GM12878 (cell line): ENCODE measurements at regions not wholly inside any gene's neighbourhood (a gene's known extent, or its start where the extent isn't known, plus 50 kb on each side); places are given as distances from the start of the nearest gene placed in this dataset.

Experiments
- ATAC-seq: fragments of 200-7000 bp; cut with Tn5 transposase; 3 replicates; pipeline ENCODE4 v1.9.1; 2020; ENCODE audit warnings: mild to moderate bottlenecking, moderate library complexity
- BruUV-seq: library from RNA; stranded (reverse); fragments of 400-500 nt; replicated peaks from 2 replicates; lab custom pipeline; 2021; lab: Mats Ljungman, UMichigan
- CTCF ChIA-PET: fragments of 300-600 bp; sonication (Branson Sonifier 250); formaldehyde crosslinking; extraction: SDS; loops from one replicate; lab custom pipeline; 2021; ENCODE audit warnings: inconsistent platforms; lab: Yijun Ruan, JAX
- POLR2A ChIA-PET: fragments of 350-600 bp; formaldehyde crosslinking; extraction: SDS; loops from one replicate; lab custom pipeline; 2021; ENCODE audit warnings: inconsistent platforms; lab: Charles Lee
- RAD21 ChIA-PET: fragments of 300-600 bp; sonication (Branson Sonifier 250); formaldehyde crosslinking; loops from one replicate; lab custom pipeline; 2023; ENCODE audit warnings: antibody characterized with exemption; ENCODE audit not compliant: unreplicated experiment; lab: Charles Lee
- SMC1A ChIA-PET: fragments of 300-600 bp; sonication (Branson Sonifier 250); formaldehyde crosslinking; loops from one replicate; lab custom pipeline; 2023; ENCODE audit not compliant: unreplicated experiment, uncharacterized antibody; lab: Charles Lee
- DNase-seq: peaks from one replicate; pipeline ENCODE4 v3.0.0-alpha.2; 2011; ENCODE audit warnings: low read depth, low spot score
- FAIRE-seq: peaks from 3 replicates; lab custom pipeline; 2011; peaks lifted over from hg19 to GRCh38; lab: Jason Lieb, UNC
- H2AFZ ChIP-seq: 2 replicates; pipeline ENCODE4 v1.6.0; 2011; ENCODE audit warnings: low read depth, low read length, control low read depth; ENCODE audit not compliant: control insufficient read depth
- H3K27ac ChIP-seq: 2 replicates; pipeline ENCODE4 v1.5.1; 2011; ENCODE audit warnings: control low read depth; ENCODE audit not compliant: control insufficient read depth, insufficient read depth
- H3K27me3 ChIP-seq, 2 experiments: replicated peaks in 1 of 2; 2 replicates each; pipeline versions ENCODE4 v1.6.0 to v1.6.1; 2011; ENCODE audit warnings: low read length in 1 of 2; ENCODE audit not compliant: control insufficient read depth in 2 of 2, insufficient read depth in 2 of 2
- H3K36me3 ChIP-seq, 2 experiments: 2 replicates each; pipeline ENCODE4 v1.5.1; 2011; ENCODE audit warnings: low read length in 1 of 2; ENCODE audit not compliant: control insufficient read depth in 2 of 2, insufficient read depth in 2 of 2
- H3K4me1 ChIP-seq: 2 replicates; pipeline ENCODE4 v1.6.1; 2011; ENCODE audit warnings: mild to moderate bottlenecking, low read length, moderate library complexity, mixed read lengths; ENCODE audit not compliant: control insufficient read depth, insufficient read depth
- H3K4me2 ChIP-seq: 2 replicates; pipeline ENCODE4 v1.6.0; 2011; ENCODE audit warnings: control low read depth; ENCODE audit not compliant: control insufficient read depth, insufficient read depth
- H3K4me3 ChIP-seq: fragments of 200-600 bp; sonication (generic); 2 replicates; pipeline ENCODE4 v1.5.1; 2016
- H3K79me2 ChIP-seq: 2 replicates; pipeline ENCODE4 v1.6.0; 2011; ENCODE audit warnings: low read length; ENCODE audit not compliant: control insufficient read depth, insufficient read depth
- H3K9ac ChIP-seq: 2 replicates; pipeline ENCODE4 v1.8.0; 2011; ENCODE audit warnings: low read length, control low read depth, mixed read lengths; ENCODE audit not compliant: control insufficient read depth, insufficient read depth
- H3K9me3 ChIP-seq: replicated peaks from 3 replicates; pipeline ENCODE4 v1.5.1; 2011; ENCODE audit warnings: mild to moderate bottlenecking, low read length; ENCODE audit not compliant: control insufficient read depth, insufficient read depth
- H4K20me1 ChIP-seq: 2 replicates; pipeline ENCODE4 v1.6.0; 2011; ENCODE audit not compliant: control insufficient read depth, insufficient read depth
- CHD2 ChIP-seq: IDR thresholded peaks from 2 replicates; pipeline ENCODE4 v1.6.1; 2011; ENCODE audit warnings: low read depth, low read length, improper control_type of control experiment, borderline replicate concordance
- ETV6 ChIP-seq, 2 experiments: fragments of 450-650 bp in 1 of 2; IDR thresholded peaks in 1 of 2; conservative IDR thresholded peaks in 1 of 2; 2 replicates each; pipeline ENCODE4 v1.6.1; 2014; ENCODE audit warnings: antibody characterized with exemption in 1 of 2, borderline replicate concordance in 1 of 2, low read depth in 1 of 2, mild to moderate bottlenecking in 1 of 2, moderate library complexity in 1 of 2
- IRF4 ChIP-seq: IDR thresholded peaks from 2 replicates; pipeline ENCODE4 v1.6.1; 2011; ENCODE audit warnings: low read depth, low read length
- JUNB ChIP-seq: IDR thresholded peaks from 2 replicates; pipeline ENCODE4 v1.6.1; 2016; ENCODE audit warnings: antibody characterized with exemption, mild to moderate bottlenecking
- MTA2 ChIP-seq: fragments of 450-650 bp; IDR thresholded peaks from 2 replicates; pipeline ENCODE4 v1.6.1; 2016; ENCODE audit warnings: low read depth, mild to moderate bottlenecking, moderate library complexity
- RFX5 ChIP-seq: IDR thresholded peaks from 2 replicates; pipeline ENCODE4 v1.6.1; 2011; ENCODE audit warnings: low read depth, low read length, improper control_type of control experiment
- SIN3A ChIP-seq: IDR thresholded peaks from 2 replicates; pipeline ENCODE4 v1.6.1; 2012; ENCODE audit warnings: low read depth, low read length, improper control_type of control experiment
- SMARCA5 ChIP-seq: fragments of 450-650 bp; IDR thresholded peaks from 2 replicates; pipeline ENCODE4 v1.6.1; 2017; ENCODE audit warnings: mild to moderate bottlenecking
- TCF7 ChIP-seq: IDR thresholded peaks from 2 replicates; pipeline ENCODE4 v1.6.1; 2014; ENCODE audit warnings: antibody characterized with exemption, borderline replicate concordance
- WGBS: methylation state at CpG from one replicate; pipeline ENCODE4 v1.1.6; 2016; ENCODE audit warnings: low lambda C conversion rate; ENCODE audit not compliant: insufficient replicate concordance, insufficient coverage; ENCODE audit errors: missing lambda C conversion rate; 5-methylcytosine and 5-hydroxymethylcytosine counted together
- in situ Hi-C: fragments of 300-500 bp; cut with MboI; formaldehyde crosslinking; loops from 9 replicates; pipeline ENCODE4 v1.14.3; 2018; ENCODE audit warnings: mixed read lengths
- intact Hi-C: fragments of 100-400 bp; cut with micrococcal nuclease; formaldehyde crosslinking; loops from one replicate; pipeline ENCODE4 v1.14.2; 2022; ENCODE audit not compliant: unreplicated experiment
- TF ChIP-seq, protein P1 (sequence below): IDR thresholded peaks from 2 replicates; pipeline ENCODE4 v1.6.1; 2011; ENCODE audit warnings: borderline replicate concordance, low read depth, mild to moderate bottlenecking, moderate library complexity, low read length; ENCODE audit not compliant: insufficient read depth, poor library complexity, severe bottlenecking

DNA sequence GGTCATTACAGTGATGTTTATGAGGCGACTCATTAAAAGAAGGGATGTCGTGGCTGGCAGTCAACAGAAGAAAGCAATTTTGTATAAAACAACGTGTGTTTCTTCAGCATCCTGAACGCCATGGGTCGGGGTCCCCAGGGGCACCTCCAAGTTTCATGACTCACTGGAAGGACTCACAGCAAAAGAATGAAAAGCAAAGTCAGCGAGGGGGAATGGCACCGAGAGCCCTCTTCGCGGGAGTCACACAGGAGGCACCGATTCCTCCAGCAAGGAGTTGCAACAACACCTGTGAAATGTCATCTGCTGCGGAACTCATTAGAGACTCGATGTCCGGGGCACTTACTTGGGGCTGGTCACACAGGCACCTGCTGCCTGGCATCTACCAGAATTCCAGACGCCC is 130.7 kb upstream of the PEG3 start (continued):
- no peak for TF ChIP-seq ETV6 (conservative IDR thresholded peaks at IDR 0.05 in 1 of 2, IDR thresholded peaks at IDR 0.05 in 1 of 2; ENCODE audit: borderline replicate concordance in 1 of 2, low read depth in 1 of 2)
- no peak for TF ChIP-seq SMARCA5
- no peak for TF ChIP-seq CHD2
- no peak for TF ChIP-seq RFX5
- no peak for TF ChIP-seq SIN3A
- TF ChIP-seq TCF7: no peak

DNA sequence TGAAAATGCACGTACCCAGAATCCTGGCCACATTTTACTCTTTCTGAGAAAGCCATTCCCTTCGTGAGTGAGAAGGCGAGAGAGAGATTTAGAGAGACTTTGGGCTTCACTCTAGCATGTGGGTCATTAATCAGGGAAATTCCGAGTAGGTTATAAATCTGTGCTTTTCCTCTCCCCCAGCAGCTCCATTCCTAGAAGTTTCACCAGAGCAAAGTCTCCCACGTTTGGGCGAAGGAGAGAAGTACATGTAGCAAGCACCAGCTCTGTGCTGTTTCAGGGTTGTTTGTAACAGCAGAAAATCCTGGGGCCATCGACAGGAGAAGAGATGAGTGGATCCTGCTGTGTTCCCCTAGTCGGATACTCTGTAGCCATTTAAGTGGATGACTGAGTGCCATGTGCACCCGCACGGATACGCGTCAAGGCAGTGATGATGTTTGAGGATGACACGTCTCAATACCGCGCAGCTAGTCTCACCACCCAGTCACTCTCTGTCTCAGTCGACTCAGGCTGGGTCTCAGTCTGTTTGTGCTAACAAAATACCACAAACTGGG is 131.8 kb upstream of the PEG3 start:
- no TSS peak for BruUV-seq
- Histone ChIP-seq H3K36me3 (no peaks in the 10 kb centered on the region), H2AFZ (no peak overlapping the region), H3K4me1 (no peaks in the 10 kb centered on the region), H3K4me2 (no peak overlapping the region), H3K9ac (no peak overlapping the region), H3K4me3 (no peak overlapping the region), H4K20me1 (no peaks in the 10 kb centered on the region), H3K79me2 (no peaks in the 10 kb centered on the region), H3K27ac (no peak overlapping the region), H3K9me3 (no peaks in the 10 kb centered on the region; the same call in 2 of the 3 replicates), H3K27me3 (no peaks in the 10 kb centered on the region)
- SMC1A ChIA-PET: no interaction called here
- TF ChIP-seq MTA2 (no peak), IRF4 (no peak), JUNB (no peak)
- TF ChIP-seq, protein P1, sequence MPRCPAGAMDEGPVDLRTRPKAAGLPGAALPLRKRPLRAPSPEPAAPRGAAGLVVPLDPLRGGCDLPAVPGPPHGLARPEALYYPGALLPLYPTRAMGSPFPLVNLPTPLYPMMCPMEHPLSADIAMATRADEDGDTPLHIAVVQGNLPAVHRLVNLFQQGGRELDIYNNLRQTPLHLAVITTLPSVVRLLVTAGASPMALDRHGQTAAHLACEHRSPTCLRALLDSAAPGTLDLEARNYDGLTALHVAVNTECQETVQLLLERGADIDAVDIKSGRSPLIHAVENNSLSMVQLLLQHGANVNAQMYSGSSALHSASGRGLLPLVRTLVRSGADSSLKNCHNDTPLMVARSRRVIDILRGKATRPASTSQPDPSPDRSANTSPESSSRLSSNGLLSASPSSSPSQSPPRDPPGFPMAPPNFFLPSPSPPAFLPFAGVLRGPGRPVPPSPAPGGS: no peak
- DNase-seq (no peak), FAIRE-seq (no peak), ATAC-seq (no peak)
- POLR2A ChIA-PET: no interaction called here
- in situ Hi-C loops (no loop called here), intact Hi-C loops (no loop called here)
- 49% methylated on average over 16 of the region's 16 CpGs for WGBS
- RAD21 ChIA-PET: no interaction called here
- CTCF ChIA-PET: no interaction called here
